ENCODE measurements at regions not wholly inside any gene's neighbourhood (a gene's known extent, or its start where the extent isn't known, plus 50 kb on each side); places are given as distances from the start of the nearest gene placed in this dataset.

DNA sequence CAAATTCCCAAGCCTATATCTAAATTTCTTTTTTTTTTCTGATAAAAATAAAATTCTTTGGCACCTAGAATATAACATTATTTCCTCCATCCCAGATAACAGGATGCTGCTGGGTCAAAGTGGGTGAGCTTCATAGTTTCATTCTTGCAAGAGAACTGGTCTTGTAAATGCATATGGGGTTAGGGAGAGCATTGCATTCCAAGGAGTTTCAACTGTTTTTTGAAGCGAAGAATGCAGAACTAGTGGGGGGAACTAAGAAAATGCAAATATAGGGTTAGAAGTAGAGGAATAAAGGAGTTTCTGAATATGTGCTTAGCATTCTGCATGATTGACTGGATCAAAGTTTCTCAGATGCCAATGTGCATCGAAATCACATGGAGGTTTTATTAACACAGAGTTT is 347.2 kb upstream of the XYLT1 start:
- TF ChIP-seq, protein P1, sequence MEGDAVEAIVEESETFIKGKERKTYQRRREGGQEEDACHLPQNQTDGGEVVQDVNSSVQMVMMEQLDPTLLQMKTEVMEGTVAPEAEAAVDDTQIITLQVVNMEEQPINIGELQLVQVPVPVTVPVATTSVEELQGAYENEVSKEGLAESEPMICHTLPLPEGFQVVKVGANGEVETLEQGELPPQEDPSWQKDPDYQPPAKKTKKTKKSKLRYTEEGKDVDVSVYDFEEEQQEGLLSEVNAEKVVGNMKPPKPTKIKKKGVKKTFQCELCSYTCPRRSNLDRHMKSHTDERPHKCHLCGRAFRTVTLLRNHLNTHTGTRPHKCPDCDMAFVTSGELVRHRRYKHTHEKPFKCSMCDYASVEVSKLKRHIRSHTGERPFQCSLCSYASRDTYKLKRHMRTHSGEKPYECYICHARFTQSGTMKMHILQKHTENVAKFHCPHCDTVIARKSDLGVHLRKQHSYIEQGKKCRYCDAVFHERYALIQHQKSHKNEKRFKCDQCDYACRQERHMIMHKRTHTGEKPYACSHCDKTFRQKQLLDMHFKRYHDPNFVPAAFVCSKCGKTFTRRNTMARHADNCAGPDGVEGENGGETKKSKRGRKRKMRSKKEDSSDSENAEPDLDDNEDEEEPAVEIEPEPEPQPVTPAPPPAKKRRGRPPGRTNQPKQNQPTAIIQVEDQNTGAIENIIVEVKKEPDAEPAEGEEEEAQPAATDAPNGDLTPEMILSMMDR (IDR thresholded peaks at IDR 0.05) = no peak
- no peak for TF ChIP-seq RAD21 (conservative IDR thresholded peaks at IDR 0.05 in 1 of 2, IDR thresholded peaks at IDR 0.05 in 1 of 2)
- no peak for TF ChIP-seq RFX5 (IDR thresholded peaks at IDR 0.05)
- TF ChIP-seq POLR2A (IDR thresholded peaks at IDR 0.05; ENCODE audit: low read length) = no peak
- no peak for TF ChIP-seq CEBPB (IDR thresholded peaks at IDR 0.05)
- TF ChIP-seq USF2 (IDR thresholded peaks at IDR 0.05) = no peak
- TF ChIP-seq MAZ (IDR thresholded peaks at IDR 0.05; ENCODE audit: borderline replicate concordance, low read depth, low read length) = no peak
- TF ChIP-seq ESRRA (IDR thresholded peaks at IDR 0.05; ENCODE audit: borderline replicate concordance, low read length) = no peak
- TF ChIP-seq EP300 (IDR thresholded peaks at IDR 0.05) = no peak
- no peak for TF ChIP-seq NR3C1 (IDR thresholded peaks at IDR 0.05)
- no peak for TF ChIP-seq REST (IDR thresholded peaks at IDR 0.05)
- TF ChIP-seq CHD2 (IDR thresholded peaks at IDR 0.05; ENCODE audit: low read length, partially characterized antibody) = no peak
- no peak for TF ChIP-seq CBX8 (IDR thresholded peaks at IDR 0.05)
- TF ChIP-seq PHF8 (IDR thresholded peaks at IDR 0.05; ENCODE audit: borderline replicate concordance, low read depth) = no peak
